GM12878 (cell line): ENCODE measurements at regions not wholly inside any gene's neighbourhood (a gene's known extent, or its start where the extent isn't known, plus 50 kb on each side); places are given as distances from the start of the nearest gene placed in this dataset.

Source experiments
- ATAC-seq: fragments of 200-7000 bp; cut with Tn5 transposase; 3 replicates; pipeline ENCODE4 v1.9.1; 2020; ENCODE audit warnings: mild to moderate bottlenecking, moderate library complexity
- BruUV-seq: library from RNA; stranded (reverse); fragments of 400-500 nt; replicated peaks from 2 replicates; lab custom pipeline; 2021; lab: Mats Ljungman, UMichigan
- CTCF ChIA-PET: fragments of 300-600 bp; sonication (Branson Sonifier 250); formaldehyde crosslinking; extraction: SDS; loops from one replicate; lab custom pipeline; 2021; ENCODE audit warnings: inconsistent platforms; lab: Yijun Ruan, JAX
- POLR2A ChIA-PET: fragments of 350-600 bp; formaldehyde crosslinking; extraction: SDS; loops from one replicate; lab custom pipeline; 2021; ENCODE audit warnings: inconsistent platforms; lab: Charles Lee
- RAD21 ChIA-PET: fragments of 300-600 bp; sonication (Branson Sonifier 250); formaldehyde crosslinking; loops from one replicate; lab custom pipeline; 2023; ENCODE audit warnings: antibody characterized with exemption; ENCODE audit not compliant: unreplicated experiment; lab: Charles Lee
- SMC1A ChIA-PET: fragments of 300-600 bp; sonication (Branson Sonifier 250); formaldehyde crosslinking; loops from one replicate; lab custom pipeline; 2023; ENCODE audit not compliant: unreplicated experiment, uncharacterized antibody; lab: Charles Lee
- DNase-seq: peaks from one replicate; pipeline ENCODE4 v3.0.0-alpha.2; 2011; ENCODE audit warnings: low read depth, low spot score
- FAIRE-seq: peaks from 3 replicates; lab custom pipeline; 2011; peaks lifted over from hg19 to GRCh38; lab: Jason Lieb, UNC
- H2AFZ ChIP-seq: 2 replicates; pipeline ENCODE4 v1.6.0; 2011; ENCODE audit warnings: low read depth, low read length, control low read depth; ENCODE audit not compliant: control insufficient read depth
- H3K27ac ChIP-seq: 2 replicates; pipeline ENCODE4 v1.5.1; 2011; ENCODE audit warnings: control low read depth; ENCODE audit not compliant: control insufficient read depth, insufficient read depth
- H3K27me3 ChIP-seq, 2 experiments: replicated peaks in 1 of 2; 2 replicates each; pipeline versions ENCODE4 v1.6.0 to v1.6.1; 2011; ENCODE audit warnings: low read length in 1 of 2; ENCODE audit not compliant: control insufficient read depth in 2 of 2, insufficient read depth in 2 of 2
- H3K36me3 ChIP-seq, 2 experiments: 2 replicates each; pipeline ENCODE4 v1.5.1; 2011; ENCODE audit warnings: low read length in 1 of 2; ENCODE audit not compliant: control insufficient read depth in 2 of 2, insufficient read depth in 2 of 2
- H3K4me1 ChIP-seq: 2 replicates; pipeline ENCODE4 v1.6.1; 2011; ENCODE audit warnings: mild to moderate bottlenecking, low read length, moderate library complexity, mixed read lengths; ENCODE audit not compliant: control insufficient read depth, insufficient read depth
- H3K4me2 ChIP-seq: 2 replicates; pipeline ENCODE4 v1.6.0; 2011; ENCODE audit warnings: control low read depth; ENCODE audit not compliant: control insufficient read depth, insufficient read depth
- H3K4me3 ChIP-seq: fragments of 200-600 bp; sonication (generic); 2 replicates; pipeline ENCODE4 v1.5.1; 2016
- H3K79me2 ChIP-seq: 2 replicates; pipeline ENCODE4 v1.6.0; 2011; ENCODE audit warnings: low read length; ENCODE audit not compliant: control insufficient read depth, insufficient read depth
- H3K9ac ChIP-seq: 2 replicates; pipeline ENCODE4 v1.8.0; 2011; ENCODE audit warnings: low read length, control low read depth, mixed read lengths; ENCODE audit not compliant: control insufficient read depth, insufficient read depth
- H3K9me3 ChIP-seq: replicated peaks from 3 replicates; pipeline ENCODE4 v1.5.1; 2011; ENCODE audit warnings: mild to moderate bottlenecking, low read length; ENCODE audit not compliant: control insufficient read depth, insufficient read depth
- H4K20me1 ChIP-seq: 2 replicates; pipeline ENCODE4 v1.6.0; 2011; ENCODE audit not compliant: control insufficient read depth, insufficient read depth
- ASH2L ChIP-seq: fragments of 300-600, 200-600 bp; sonication (generic); IDR thresholded peaks from 2 replicates; pipeline ENCODE4 v1.6.1; 2017; ENCODE audit warnings: low read depth, mild to moderate bottlenecking, borderline replicate concordance
- ATF7 ChIP-seq: fragments of 450-650 bp; IDR thresholded peaks from 2 replicates; pipeline ENCODE4 v1.6.1; 2016; ENCODE audit warnings: low read depth, mild to moderate bottlenecking
- NBN ChIP-seq: fragments of 450-650 bp; IDR thresholded peaks from 2 replicates; pipeline ENCODE4 v1.6.1; 2016
- POU2F2 ChIP-seq: IDR thresholded peaks from 3 replicates; pipeline ENCODE4 v1.6.1; 2011; ENCODE audit warnings: low read depth, mild to moderate bottlenecking, low read length, borderline replicate concordance
- STAT3 ChIP-seq: IDR thresholded peaks from 2 replicates; pipeline ENCODE4 v1.6.1; 2011; ENCODE audit warnings: low read depth, low read length, improper control_type of control experiment
- ZBTB33 ChIP-seq: fragments of 450-650 bp; IDR thresholded peaks from 2 replicates; pipeline ENCODE4 v1.6.1; 2017; ENCODE audit warnings: mild to moderate bottlenecking
- ZSCAN29 ChIP-seq: fragments of 450-650 bp; IDR thresholded peaks from 2 replicates; pipeline ENCODE4 v1.6.1; 2017; ENCODE audit warnings: mild to moderate bottlenecking, moderate library complexity
- WGBS: methylation state at CpG from one replicate; pipeline ENCODE4 v1.1.6; 2016; ENCODE audit warnings: low lambda C conversion rate; ENCODE audit not compliant: insufficient replicate concordance, insufficient coverage; ENCODE audit errors: missing lambda C conversion rate; 5-methylcytosine and 5-hydroxymethylcytosine counted together
- in situ Hi-C: fragments of 300-500 bp; cut with MboI; formaldehyde crosslinking; loops from 9 replicates; pipeline ENCODE4 v1.14.3; 2018; ENCODE audit warnings: mixed read lengths
- intact Hi-C: fragments of 100-400 bp; cut with micrococcal nuclease; formaldehyde crosslinking; loops from one replicate; pipeline ENCODE4 v1.14.2; 2022; ENCODE audit not compliant: unreplicated experiment

DNA sequence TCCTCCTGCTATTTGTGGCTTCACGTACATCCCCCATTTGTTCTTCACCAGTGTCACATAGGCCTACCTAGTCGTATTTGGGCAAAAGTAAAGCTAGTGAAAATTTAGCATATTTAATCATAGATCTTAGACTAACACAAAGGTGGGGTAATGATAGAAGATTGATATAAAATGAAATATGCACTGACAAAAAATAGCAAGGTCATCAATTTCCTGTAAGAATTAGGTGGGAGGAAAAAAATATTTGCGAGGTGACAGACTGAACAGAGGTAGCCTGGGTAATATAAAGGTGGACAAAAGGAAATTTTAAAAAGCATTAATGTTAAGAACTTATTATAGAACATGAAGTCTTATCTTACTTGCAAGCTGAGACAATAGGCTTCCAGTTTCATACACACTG, 239.9 kb downstream of the PCDH10 start:
- H3K4me2 ChIP-seq: no peak overlapping the region
- H3K36me3 ChIP-seq: no peaks in the 10 kb centered on the region
- ChIA-PET SMC1A (no interaction called here), RAD21 (no interaction called here), CTCF (no interaction called here), POLR2A (no interaction called here)
- no peak overlapping the region for H2AFZ ChIP-seq
- intact Hi-C loops: no loop called here
- no peak overlapping the region for H3K27ac ChIP-seq
- H3K27me3 ChIP-seq: no peaks in the 10 kb centered on the region
- in situ Hi-C loops: no loop called here
- no peak overlapping the region for H3K9ac ChIP-seq
- no peaks in the 10 kb centered on the region for H3K79me2 ChIP-seq
- BruUV-seq: no TSS peak
- ATAC-seq: no peak
- H3K4me3 ChIP-seq: no peak overlapping the region
- no peak for DNase-seq
- 27% methylated on average over 3 of the region's 3 CpGs for WGBS
- no peaks in the 10 kb centered on the region for H3K9me3 ChIP-seq
- H4K20me1 ChIP-seq: no peaks in the 10 kb centered on the region
- no peaks in the 10 kb centered on the region for H3K4me1 ChIP-seq
- TF ChIP-seq STAT3 (no peak), ATF7 (no peak), ZBTB33 (no peak), NBN (no peak), POU2F2 (no peak), ASH2L (no peak), ZSCAN29 (no peak)
- FAIRE-seq: no peak
